ENCODE measurements at regions not wholly inside any gene's neighbourhood (a gene's known extent, or its start where the extent isn't known, plus 50 kb on each side); places are given as distances from the start of the nearest gene placed in this dataset.

GRCh38 chr4:123455360-123455759 is 58.8 kb downstream of the SPRY1 start:
- DNase-seq: no peak

DNA sequence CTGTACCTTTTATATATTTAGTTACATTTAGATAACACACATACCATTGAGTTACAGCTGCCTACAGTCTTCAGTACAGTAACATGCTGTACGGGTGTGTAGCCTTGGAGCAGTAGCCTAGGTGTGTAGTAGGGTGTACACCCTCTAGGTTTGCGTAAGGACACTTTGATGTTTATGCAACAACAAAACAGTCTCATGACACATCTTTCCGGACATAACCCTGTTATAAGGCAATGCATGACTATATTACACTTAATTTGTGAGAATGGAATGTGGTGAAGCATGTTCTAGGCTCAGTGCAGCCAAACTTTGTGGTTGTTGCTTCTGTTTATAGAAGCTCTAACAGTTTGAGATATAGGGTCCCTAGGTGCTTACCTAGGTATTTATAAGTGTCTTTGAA is 65.4 kb downstream of the SPRY1 start:
- DNase-seq: no peak

GRCh38 chr4:123463869-123464268 is 67.3 kb downstream of the SPRY1 start:
- DNase-seq: no peak

GRCh38 chr4:123465416-123465815 is 68.8 kb downstream of the SPRY1 start:
- DNase-seq: no peak

GRCh38 chr4:123466080-123466785 is 69.6 kb downstream of the SPRY1 start:
- DNase-seq: no peak

DNA sequence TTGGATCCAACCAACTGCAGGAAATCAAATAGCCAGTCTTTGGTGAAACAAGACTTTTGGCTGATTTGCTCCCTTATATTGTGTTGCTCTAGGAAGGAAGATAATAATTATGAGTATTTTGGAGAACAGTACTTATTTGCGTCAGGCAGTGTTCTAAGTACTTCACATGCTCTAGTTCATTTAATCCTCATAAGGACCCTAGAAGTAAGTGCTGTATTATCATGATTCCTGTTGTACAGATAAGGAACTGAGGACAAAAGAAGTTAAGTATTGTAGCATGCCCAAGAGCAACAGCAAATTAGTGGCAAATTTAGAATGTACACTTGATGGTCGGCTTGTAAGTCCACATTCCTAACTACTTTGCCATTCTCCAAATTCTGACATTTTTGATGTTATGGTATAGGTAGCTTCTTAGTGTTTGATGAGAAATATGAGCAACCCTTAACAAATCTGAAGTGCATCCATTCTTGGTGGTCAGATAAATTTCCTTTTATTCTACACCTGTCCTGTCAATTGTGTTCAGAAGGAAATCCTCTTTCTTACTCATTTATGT is 72.0 kb downstream of the SPRY1 start:
- DNase-seq: no peak

GRCh38 chr4:123469245-123469644 is 72.7 kb downstream of the SPRY1 start:
- DNase-seq: no peak

DNA sequence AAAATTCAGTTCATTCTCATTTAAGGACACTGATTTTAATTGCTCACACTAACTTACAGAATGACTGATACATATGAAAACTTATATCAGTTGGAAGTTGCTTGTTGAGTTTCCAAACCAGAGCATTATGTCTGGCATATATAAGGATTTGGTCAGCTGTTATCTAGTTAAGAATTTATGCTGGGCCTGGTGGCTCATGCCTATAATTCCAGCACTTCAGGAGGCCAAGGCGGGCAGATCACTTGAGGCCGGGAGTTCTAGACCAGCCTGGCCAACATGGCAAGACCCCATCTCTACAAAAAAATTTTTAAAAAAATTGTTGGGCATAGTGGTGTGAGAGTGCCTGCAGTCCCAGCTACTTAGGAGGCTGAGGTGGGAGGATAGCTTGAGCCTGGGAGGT is 73.1 kb downstream of the SPRY1 start:
- DNase-seq: no peak

- no peak for DNase-seq
Measured at GRCh38 chr4:123470640-123471039, 74.0 kb downstream of the SPRY1 start.

DNA sequence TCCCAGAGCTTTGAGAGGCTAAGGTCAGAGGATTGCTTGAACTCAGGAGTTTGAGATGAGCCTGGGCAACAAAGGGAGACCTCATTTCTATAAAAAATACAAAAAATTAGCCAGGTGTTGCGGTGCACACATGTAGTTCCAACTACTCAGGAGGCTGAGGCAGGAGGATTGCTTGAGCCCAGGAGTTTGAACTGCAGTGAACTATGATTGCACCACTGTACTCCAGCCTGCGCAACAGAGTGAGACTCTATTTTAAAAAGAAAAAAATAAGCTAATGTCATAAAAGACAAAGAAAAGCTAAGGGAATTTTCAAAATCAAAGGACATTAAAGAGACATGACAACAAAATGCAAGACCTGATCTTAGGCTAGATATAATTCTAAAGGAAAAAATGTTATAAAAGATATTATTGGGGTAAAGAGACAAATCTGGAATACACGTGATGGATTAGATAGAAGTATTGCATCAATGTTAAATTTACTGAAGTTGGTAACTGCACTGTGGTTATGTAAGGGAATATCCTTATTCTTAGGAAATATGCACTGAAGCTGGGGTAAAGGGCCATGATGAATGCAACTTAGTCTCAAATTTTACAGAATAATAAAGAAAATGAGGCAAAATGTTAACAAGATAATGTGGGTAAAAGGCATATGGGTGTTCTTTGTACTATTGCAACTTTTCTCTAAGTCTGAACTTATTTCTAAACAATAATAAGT is 75.2 kb downstream of the SPRY1 start:
- peak; percentile 2 for DNase-seq

DNA sequence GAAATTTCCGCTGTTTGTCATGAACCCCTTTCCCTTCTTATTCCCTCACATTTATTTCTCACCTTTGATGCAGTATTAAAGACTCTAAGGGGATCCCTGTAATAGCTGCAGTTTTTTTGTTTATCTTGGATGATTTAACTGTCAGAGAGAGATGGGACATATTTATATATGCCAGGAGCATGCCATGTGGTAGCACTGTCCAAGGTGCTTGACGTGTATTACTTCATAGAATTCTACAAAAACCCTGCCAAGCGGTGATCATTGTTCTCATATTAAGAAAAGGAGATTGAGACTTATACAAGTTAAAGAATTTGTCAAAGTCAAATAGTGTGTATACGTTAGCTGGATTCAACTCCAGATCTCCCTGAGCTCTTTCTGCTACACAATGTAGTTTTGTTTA is 78.2 kb downstream of the SPRY1 start:
- DNase-seq: no peak

- DNase-seq: no peak
Measured at GRCh38 chr4:123476089-123476488, 79.5 kb downstream of the SPRY1 start.

- DNase-seq: peak; percentile 4
Measured at GRCh38 chr4:123477711-123478209, 81.2 kb downstream of the SPRY1 start.

DNA sequence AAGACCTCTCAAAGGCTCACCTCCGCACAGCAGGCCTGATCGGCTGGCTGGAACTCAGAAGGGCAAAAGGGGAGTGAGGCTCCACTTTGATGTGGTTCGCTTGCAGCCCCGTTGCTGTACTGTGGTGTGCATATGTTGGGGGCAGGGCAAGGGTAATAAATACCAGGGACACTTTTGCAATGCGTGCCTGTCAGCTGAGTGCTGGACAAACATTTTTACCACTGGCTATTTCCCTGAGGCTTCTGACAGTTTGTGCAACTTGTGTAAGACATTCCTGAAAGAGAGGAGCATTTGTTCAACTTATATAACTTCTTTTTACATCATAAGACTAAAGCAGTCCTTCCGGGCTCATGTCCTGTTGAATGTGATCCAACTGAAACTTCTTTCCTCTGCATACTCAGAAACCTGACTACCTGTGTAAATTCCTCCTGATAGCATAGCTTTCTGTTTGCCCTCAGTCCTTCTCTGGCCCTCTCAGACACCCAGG is 82.3 kb downstream of the SPRY1 start:
- no peak for DNase-seq

DNA sequence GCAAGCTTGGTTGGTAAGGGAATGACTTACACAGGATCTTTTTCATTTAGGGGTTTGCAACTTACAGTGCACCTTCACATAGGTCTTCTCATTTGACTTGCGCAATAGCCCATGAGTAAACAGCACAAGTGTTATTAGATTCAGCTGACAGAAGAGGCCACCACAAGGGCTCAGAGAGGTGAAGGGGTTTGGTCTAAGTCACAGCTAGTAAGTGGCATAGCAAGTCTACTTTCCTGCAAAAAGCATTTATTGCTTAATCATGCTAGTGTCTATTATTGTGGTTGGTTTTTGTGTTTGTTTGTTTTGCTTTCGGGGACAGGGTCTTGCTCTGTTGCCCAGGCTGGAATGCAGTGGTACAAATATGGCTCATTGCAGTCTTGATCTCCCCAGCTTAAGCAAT is 83.3 kb downstream of the SPRY1 start:
- DNase-seq: no peak

GRCh38 chr4:123480706-123481418 is 84.3 kb downstream of the SPRY1 start:
- no peak for DNase-seq

DNA sequence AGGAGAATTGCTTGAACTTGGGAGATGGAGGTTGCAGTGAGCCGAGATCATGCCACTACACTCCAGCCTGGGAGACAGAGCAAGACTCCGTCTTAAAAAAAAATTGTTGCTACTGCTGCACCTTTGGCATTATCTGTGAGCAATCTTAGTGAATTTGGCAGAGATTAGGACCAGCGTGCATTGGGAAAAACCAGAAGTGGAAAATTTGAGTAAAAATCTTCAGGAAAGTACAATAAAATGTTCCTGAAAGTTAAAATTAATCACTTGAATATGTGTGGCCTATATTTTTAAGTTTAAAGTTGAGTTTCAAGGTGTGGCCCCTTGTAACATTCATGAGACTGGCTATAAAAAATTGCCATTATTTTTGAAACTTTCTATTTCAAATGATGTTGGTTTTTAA is 85.1 kb downstream of the SPRY1 start:
- DNase-seq: no peak

GRCh38 chr4:123484291-123484926 is 87.8 kb downstream of the SPRY1 start:
- DNase-seq: no peak

GRCh38 chr4:123485601-123486000 is 89.0 kb downstream of the SPRY1 start:
- no peak for DNase-seq

DNA sequence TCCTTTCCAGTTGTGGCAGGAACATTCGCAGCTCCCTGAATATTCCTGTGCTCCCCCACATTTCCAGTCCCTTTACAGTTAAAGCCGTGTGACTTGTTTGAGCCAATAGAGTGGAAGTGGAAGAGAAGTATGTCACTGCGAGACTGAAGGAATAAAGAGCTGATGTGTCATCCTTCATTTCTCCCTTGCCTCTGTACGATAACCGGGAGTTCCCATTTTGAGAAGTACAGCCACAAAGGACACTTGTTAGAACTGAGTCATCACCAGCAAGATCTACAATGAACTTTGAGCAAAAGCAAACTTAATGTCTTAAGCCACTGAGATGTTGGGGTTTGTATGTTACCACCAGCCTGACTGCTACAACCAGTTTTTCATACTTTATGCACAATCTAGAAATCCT is 92.3 kb downstream of the SPRY1 start:
- DNase-seq: no peak

GRCh38 chr4:123495530-123495929 is 98.9 kb downstream of the SPRY1 start:
- no peak for DNase-seq

DNA sequence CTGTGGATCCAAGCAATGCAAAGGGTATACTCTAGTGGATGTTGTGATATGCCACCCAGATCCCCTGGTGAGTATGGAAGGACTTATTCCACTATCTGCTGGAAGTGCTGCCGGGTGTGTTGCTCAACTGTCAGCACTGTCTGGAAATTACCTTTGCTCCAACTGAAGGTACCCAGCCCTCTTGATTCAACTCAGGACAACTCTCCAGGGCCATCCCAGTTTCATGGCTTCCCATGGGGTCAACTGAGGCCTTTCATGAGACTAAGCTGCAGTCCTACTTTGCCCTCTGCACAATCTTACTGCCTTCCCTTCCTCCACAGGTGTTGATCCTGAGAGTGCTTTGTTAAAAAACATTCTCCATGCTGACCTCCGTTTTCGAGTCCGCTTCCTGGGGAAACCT is 99.8 kb downstream of the SPRY1 start:
- no peak for DNase-seq

GRCh38 chr4:123497340-123497739 is 100.7 kb downstream of the SPRY1 start:
- no peak for DNase-seq

Data from GF-D8 (cell line).